CD14-positive monocyte (primary cell): ENCODE measurements at regions not wholly inside any gene's neighbourhood (a gene's known extent, or its start where the extent isn't known, plus 50 kb on each side); places are given as distances from the start of the nearest gene placed in this dataset.

Experiments
- DNase-seq, 3 donors: peaks; one replicate each; pipeline ENCODE4 v3.0.0-alpha.2; 2011 to 2022
- H2AFZ ChIP-seq: 2 replicates; pipeline ENCODE4 v1.6.0; 2012; ENCODE audit warnings: mild to moderate bottlenecking, low read depth, low read length, inconsistent platforms; ENCODE audit not compliant: insufficient read depth, poor library complexity, severe bottlenecking
- H3K27ac ChIP-seq, 2 donors: 1 replicate in 1 of 2; 2 replicates in 1 of 2; pipeline ENCODE4 v1.5.1; 2012 to 2013; ENCODE audit warnings: low read length in 2 of 2, control low read depth in 1 of 2, inconsistent platforms in 1 of 2, low read depth in 1 of 2, mild to moderate bottlenecking in 1 of 2
- H3K27me3 ChIP-seq, 2 donors: one replicate each; pipeline versions ENCODE4 v1.6.0 to v1.6.1; 2011 to 2013; ENCODE audit warnings: low read length in 2 of 2; ENCODE audit not compliant: control insufficient read depth in 2 of 2, insufficient read depth in 2 of 2
- H3K36me3 ChIP-seq, 2 donors: replicated peaks in 1 of 2; 1 replicate in 1 of 2; 2 replicates in 1 of 2; pipeline versions ENCODE4 v1.5.1 to v1.6.1; 2012 to 2013; ENCODE audit warnings: low read length in 2 of 2, control low read depth in 1 of 2, inconsistent platforms in 1 of 2, mild to moderate bottlenecking in 1 of 2; ENCODE audit not compliant: insufficient read depth in 2 of 2, control insufficient read depth in 1 of 2
- H3K4me1 ChIP-seq, 2 donors: 1 replicate in 1 of 2; 2 replicates in 1 of 2; pipeline versions ENCODE4 v1.5.1 to v1.6.1; 2012 to 2013; ENCODE audit warnings: low read length in 2 of 2, control low read depth in 1 of 2, inconsistent platforms in 1 of 2, mild to moderate bottlenecking in 1 of 2, moderate library complexity in 1 of 2; ENCODE audit not compliant: insufficient read depth in 2 of 2, control insufficient read depth in 1 of 2
- H3K4me2 ChIP-seq: replicated peaks from 2 replicates; pipeline ENCODE3; 2012; ENCODE audit warnings: low read length, moderate library complexity, mild to moderate bottlenecking; ENCODE audit not compliant: poor library complexity, severe bottlenecking; ENCODE audit errors: extremely low read depth
- H3K4me3 ChIP-seq, 3 experiments: fragments of 200-600 bp in 1 of 3; sonication (generic) in 1 of 3; replicated peaks in 1 of 3; 1 replicate in 2 of 3; 2 replicates in 1 of 3; pipeline ENCODE4 v1.5.1; 2011 to 2013; ENCODE audit warnings: low read length in 3 of 3, mild to moderate bottlenecking in 3 of 3, control low read depth in 2 of 3, low read depth in 2 of 3, inconsistent platforms in 1 of 3, moderate library complexity in 1 of 3
- H3K79me2 ChIP-seq: 2 replicates; pipeline ENCODE4 v1.6.0; 2012; ENCODE audit warnings: mild to moderate bottlenecking, control low read depth, inconsistent platforms, low read length, moderate library complexity; ENCODE audit not compliant: insufficient read depth
- H3K9ac ChIP-seq: 2 replicates; pipeline ENCODE4 v1.6.0; 2017; ENCODE audit warnings: low read length, mild to moderate bottlenecking; ENCODE audit not compliant: insufficient read depth, poor library complexity, severe bottlenecking
- H3K9me3 ChIP-seq, 2 donors: replicated peaks in 1 of 2; 1 replicate in 1 of 2; 2 replicates in 1 of 2; pipeline versions ENCODE4 v1.5.1 to v1.6.1; 2012 to 2013; ENCODE audit warnings: low read length in 2 of 2, control low read depth in 1 of 2; ENCODE audit not compliant: control insufficient read depth in 1 of 2, insufficient read depth in 1 of 2
- H4K20me1 ChIP-seq: 2 replicates; pipeline ENCODE4 v1.6.0; 2012; ENCODE audit warnings: mild to moderate bottlenecking, low read length, control low read depth, moderate library complexity; ENCODE audit not compliant: insufficient read depth
- H3K27ac Mint-ChIP-seq, 7 donors: one replicate each; pipeline ENCODE4 v1.8.0; 2020; ENCODE audit warnings: mild to moderate bottlenecking in 7 of 7, mixed read lengths in 7 of 7, moderate library complexity in 6 of 7, inconsistent platforms in 2 of 7
- H3K27me3 Mint-ChIP-seq, 3 donors: one replicate each; pipeline ENCODE4 v1.8.0; 2021 to 2022; ENCODE audit warnings: low read depth in 3 of 3, mild to moderate bottlenecking in 3 of 3, mixed read lengths in 3 of 3, moderate library complexity in 3 of 3, inconsistent platforms in 1 of 3
- H3K36me3 Mint-ChIP-seq, 2 donors: one replicate each; pipeline ENCODE4 v1.8.0; 2020; ENCODE audit warnings: mixed read lengths in 2 of 2, inconsistent platforms in 1 of 2, mild to moderate bottlenecking in 1 of 2
- H3K4me1 Mint-ChIP-seq: one replicate; pipeline ENCODE4 v1.8.0; 2020; ENCODE audit warnings: mild to moderate bottlenecking, mixed read lengths
- H3K4me3 Mint-ChIP-seq, 2 donors: one replicate each; pipeline ENCODE4 v1.8.0; 2020; ENCODE audit warnings: mild to moderate bottlenecking in 2 of 2, mixed read lengths in 2 of 2, moderate library complexity in 1 of 2
- H3K9me3 Mint-ChIP-seq, 7 donors: one replicate each; pipeline ENCODE4 v1.8.0; 2020 to 2022; ENCODE audit warnings: mixed read lengths in 7 of 7, mild to moderate bottlenecking in 6 of 7, moderate library complexity in 6 of 7, inconsistent platforms in 2 of 7
- CTCF ChIP-seq: fragments of 200-600 bp; IDR thresholded peaks from one replicate; pipeline ENCODE4 v1.8.0; 2022; ENCODE audit warnings: antibody characterized with exemption, mild to moderate bottlenecking
- WGBS: methylation state at CpG from one replicate; pipeline ENCODE4 v1.1.5; 2013; ENCODE audit warnings: missing lambda C conversion rate; ENCODE audit not compliant: insufficient coverage; 5-methylcytosine and 5-hydroxymethylcytosine counted together
- intact Hi-C, 2 donors: fragments of 100-400 bp; cut with micrococcal nuclease; formaldehyde crosslinking; loops; one replicate each; pipeline versions ENCODE4 v1.15.0 to v1.15.1; 2023

GRCh38 chr11:26045082-26045481, 286.8 kb upstream of the ANO3 start:
- no peak overlapping the region for H3K27ac ChIP-seq
- H3K27me3 ChIP-seq: no peaks in the 10 kb centered on the region
- Mint-ChIP-seq H3K9me3 (peaks cover 0 to 4% (median 0%) of the 10 kb centered on the region in 7 donors), H3K4me1 (no peaks in the 10 kb centered on the region), H3K4me3 (no peak overlapping the region), H3K27ac (no peak overlapping the region), H3K36me3 (no peaks in the 10 kb centered on the region), H3K27me3 (peaks cover 0 to 7% (median 0%) of the 10 kb centered on the region in 3 donors)
- H3K4me1 ChIP-seq: no peaks in the 10 kb centered on the region
- H2AFZ ChIP-seq: no peak overlapping the region
- no peak overlapping the region for H3K4me3 ChIP-seq
- H3K4me2 ChIP-seq: no peak overlapping the region
- no peak for TF ChIP-seq CTCF
- DNase-seq: no peak
- no peaks in the 10 kb centered on the region for H4K20me1 ChIP-seq
- H3K36me3 ChIP-seq: no peaks in the 10 kb centered on the region
- intact Hi-C loops: no loop called here
- H3K9me3 ChIP-seq: no peaks in the 10 kb centered on the region
- no peak overlapping the region for H3K9ac ChIP-seq
- H3K79me2 ChIP-seq: no peaks in the 10 kb centered on the region

- TF ChIP-seq CTCF: no peak
- peaks cover 0 to 6% (median 3%) of the 10 kb centered on the region in 7 donors for H3K9me3 Mint-ChIP-seq
- Histone ChIP-seq H3K27ac (no peak overlapping the region), H3K4me2 (no peak overlapping the region), H2AFZ (no peak overlapping the region), H3K4me3 (no peak overlapping the region), H3K4me1 (no peaks in the 10 kb centered on the region), H3K27me3 (no peaks in the 10 kb centered on the region), H3K9me3 (no peaks in the 10 kb centered on the region), H3K79me2 (no peaks in the 10 kb centered on the region), H4K20me1 (no peaks in the 10 kb centered on the region), H3K36me3 (no peaks in the 10 kb centered on the region), H3K9ac (no peak overlapping the region)
- H3K27ac Mint-ChIP-seq: no peak overlapping the region
- DNase-seq: no peak
- WGBS: 80% methylated on average over 1 of the region's 3 CpGs
- H3K27me3 Mint-ChIP-seq: peaks cover 0 to 3% (median 0%) of the 10 kb centered on the region in 3 donors
- H3K36me3 Mint-ChIP-seq: no peaks in the 10 kb centered on the region
- no peaks in the 10 kb centered on the region for H3K4me1 Mint-ChIP-seq
- H3K4me3 Mint-ChIP-seq: no peak overlapping the region
- intact Hi-C loops: no loop called here
Measured at GRCh38 chr11:26048271-26048670, 283.7 kb upstream of the ANO3 start.
